ENCODE measurements at regions not wholly inside any gene's neighbourhood (a gene's known extent, or its start where the extent isn't known, plus 50 kb on each side); places are given as distances from the start of the nearest gene placed in this dataset.

GRCh38 chr1:239616673-239617072, 230.3 kb downstream of the CHRM3 start:
- Mint-ChIP-seq H3K4me3 (no peak overlapping the region), H3K4me1 (peaks cover 4% of the 10 kb centered on the region; the same call in 1 of the 3 replicates), H3K9me3 (no peaks in the 10 kb centered on the region), H3K36me3 (ENCODE audit: low read depth) (0 out of 3 replicates have a peak, but pooled peaks cover 5% of the 10 kb centered on the region), H3K27me3 (ENCODE audit: insufficient read depth, low read depth, poor library complexity) (peaks cover 2% of the 10 kb centered on the region), H3K27ac (no peak overlapping the region)
- no peaks in the 10 kb centered on the region for H3K4me1 ChIP-seq (ENCODE audit: insufficient read depth)
- no peaks in the 10 kb centered on the region for H3K27me3 ChIP-seq (ENCODE audit: insufficient read depth)
- no peak for DNase-seq (ENCODE audit: low spot score)
- no peaks in the 10 kb centered on the region for H3K36me3 ChIP-seq (ENCODE audit: insufficient read depth)
- no peaks in the 10 kb centered on the region for H4K20me1 ChIP-seq (replicated peaks; ENCODE audit: insufficient read depth)
- H3K79me2 ChIP-seq (replicated peaks; ENCODE audit: insufficient read depth), result no peaks in the 10 kb centered on the region
- no peak overlapping the region for H3K27ac ChIP-seq (ENCODE audit: low read depth)
- no peaks in the 10 kb centered on the region for H3F3A ChIP-seq (replicated peaks; ENCODE audit: low read depth)
- H2AFZ ChIP-seq, result no peak overlapping the region
- H3K4me3 ChIP-seq, result no peak overlapping the region
- H3K9me2 ChIP-seq (ENCODE audit: insufficient read depth), result 0 out of 2 replicates have a peak, but pooled peaks cover 5% of the 10 kb centered on the region
- ATAC-seq, result no peak
- TF ChIP-seq ZNF331 (CRISPR knock-in tag; IDR thresholded peaks at IDR 0.05; ENCODE audit: low read depth), result no peak
- no peak for TF ChIP-seq NANOG (IDR thresholded peaks at IDR 0.05; ENCODE audit: borderline replicate concordance)
- TF ChIP-seq, protein P1, sequence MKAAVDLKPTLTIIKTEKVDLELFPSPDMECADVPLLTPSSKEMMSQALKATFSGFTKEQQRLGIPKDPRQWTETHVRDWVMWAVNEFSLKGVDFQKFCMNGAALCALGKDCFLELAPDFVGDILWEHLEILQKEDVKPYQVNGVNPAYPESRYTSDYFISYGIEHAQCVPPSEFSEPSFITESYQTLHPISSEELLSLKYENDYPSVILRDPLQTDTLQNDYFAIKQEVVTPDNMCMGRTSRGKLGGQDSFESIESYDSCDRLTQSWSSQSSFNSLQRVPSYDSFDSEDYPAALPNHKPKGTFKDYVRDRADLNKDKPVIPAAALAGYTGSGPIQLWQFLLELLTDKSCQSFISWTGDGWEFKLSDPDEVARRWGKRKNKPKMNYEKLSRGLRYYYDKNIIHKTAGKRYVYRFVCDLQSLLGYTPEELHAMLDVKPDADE (IDR thresholded peaks at IDR 0.05), result no peak
- TF ChIP-seq, protein P2, sequence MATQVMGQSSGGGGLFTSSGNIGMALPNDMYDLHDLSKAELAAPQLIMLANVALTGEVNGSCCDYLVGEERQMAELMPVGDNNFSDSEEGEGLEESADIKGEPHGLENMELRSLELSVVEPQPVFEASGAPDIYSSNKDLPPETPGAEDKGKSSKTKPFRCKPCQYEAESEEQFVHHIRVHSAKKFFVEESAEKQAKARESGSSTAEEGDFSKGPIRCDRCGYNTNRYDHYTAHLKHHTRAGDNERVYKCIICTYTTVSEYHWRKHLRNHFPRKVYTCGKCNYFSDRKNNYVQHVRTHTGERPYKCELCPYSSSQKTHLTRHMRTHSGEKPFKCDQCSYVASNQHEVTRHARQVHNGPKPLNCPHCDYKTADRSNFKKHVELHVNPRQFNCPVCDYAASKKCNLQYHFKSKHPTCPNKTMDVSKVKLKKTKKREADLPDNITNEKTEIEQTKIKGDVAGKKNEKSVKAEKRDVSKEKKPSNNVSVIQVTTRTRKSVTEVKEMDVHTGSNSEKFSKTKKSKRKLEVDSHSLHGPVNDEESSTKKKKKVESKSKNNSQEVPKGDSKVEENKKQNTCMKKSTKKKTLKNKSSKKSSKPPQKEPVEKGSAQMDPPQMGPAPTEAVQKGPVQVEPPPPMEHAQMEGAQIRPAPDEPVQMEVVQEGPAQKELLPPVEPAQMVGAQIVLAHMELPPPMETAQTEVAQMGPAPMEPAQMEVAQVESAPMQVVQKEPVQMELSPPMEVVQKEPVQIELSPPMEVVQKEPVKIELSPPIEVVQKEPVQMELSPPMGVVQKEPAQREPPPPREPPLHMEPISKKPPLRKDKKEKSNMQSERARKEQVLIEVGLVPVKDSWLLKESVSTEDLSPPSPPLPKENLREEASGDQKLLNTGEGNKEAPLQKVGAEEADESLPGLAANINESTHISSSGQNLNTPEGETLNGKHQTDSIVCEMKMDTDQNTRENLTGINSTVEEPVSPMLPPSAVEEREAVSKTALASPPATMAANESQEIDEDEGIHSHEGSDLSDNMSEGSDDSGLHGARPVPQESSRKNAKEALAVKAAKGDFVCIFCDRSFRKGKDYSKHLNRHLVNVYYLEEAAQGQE (IDR thresholded peaks at IDR 0.05; ENCODE audit: unreplicated experiment), result no peak
- no peak for TF ChIP-seq JUNB (IDR thresholded peaks at IDR 0.05; ENCODE audit: unreplicated experiment)
- TF ChIP-seq EZH2phosphoT487 (IDR thresholded peaks at IDR 0.05; ENCODE audit: unreplicated experiment), result no peak
- no peak for TF ChIP-seq EZH2 (IDR thresholded peaks at IDR 0.05; ENCODE audit: low read depth, unreplicated experiment)
- TF ChIP-seq, protein P3, sequence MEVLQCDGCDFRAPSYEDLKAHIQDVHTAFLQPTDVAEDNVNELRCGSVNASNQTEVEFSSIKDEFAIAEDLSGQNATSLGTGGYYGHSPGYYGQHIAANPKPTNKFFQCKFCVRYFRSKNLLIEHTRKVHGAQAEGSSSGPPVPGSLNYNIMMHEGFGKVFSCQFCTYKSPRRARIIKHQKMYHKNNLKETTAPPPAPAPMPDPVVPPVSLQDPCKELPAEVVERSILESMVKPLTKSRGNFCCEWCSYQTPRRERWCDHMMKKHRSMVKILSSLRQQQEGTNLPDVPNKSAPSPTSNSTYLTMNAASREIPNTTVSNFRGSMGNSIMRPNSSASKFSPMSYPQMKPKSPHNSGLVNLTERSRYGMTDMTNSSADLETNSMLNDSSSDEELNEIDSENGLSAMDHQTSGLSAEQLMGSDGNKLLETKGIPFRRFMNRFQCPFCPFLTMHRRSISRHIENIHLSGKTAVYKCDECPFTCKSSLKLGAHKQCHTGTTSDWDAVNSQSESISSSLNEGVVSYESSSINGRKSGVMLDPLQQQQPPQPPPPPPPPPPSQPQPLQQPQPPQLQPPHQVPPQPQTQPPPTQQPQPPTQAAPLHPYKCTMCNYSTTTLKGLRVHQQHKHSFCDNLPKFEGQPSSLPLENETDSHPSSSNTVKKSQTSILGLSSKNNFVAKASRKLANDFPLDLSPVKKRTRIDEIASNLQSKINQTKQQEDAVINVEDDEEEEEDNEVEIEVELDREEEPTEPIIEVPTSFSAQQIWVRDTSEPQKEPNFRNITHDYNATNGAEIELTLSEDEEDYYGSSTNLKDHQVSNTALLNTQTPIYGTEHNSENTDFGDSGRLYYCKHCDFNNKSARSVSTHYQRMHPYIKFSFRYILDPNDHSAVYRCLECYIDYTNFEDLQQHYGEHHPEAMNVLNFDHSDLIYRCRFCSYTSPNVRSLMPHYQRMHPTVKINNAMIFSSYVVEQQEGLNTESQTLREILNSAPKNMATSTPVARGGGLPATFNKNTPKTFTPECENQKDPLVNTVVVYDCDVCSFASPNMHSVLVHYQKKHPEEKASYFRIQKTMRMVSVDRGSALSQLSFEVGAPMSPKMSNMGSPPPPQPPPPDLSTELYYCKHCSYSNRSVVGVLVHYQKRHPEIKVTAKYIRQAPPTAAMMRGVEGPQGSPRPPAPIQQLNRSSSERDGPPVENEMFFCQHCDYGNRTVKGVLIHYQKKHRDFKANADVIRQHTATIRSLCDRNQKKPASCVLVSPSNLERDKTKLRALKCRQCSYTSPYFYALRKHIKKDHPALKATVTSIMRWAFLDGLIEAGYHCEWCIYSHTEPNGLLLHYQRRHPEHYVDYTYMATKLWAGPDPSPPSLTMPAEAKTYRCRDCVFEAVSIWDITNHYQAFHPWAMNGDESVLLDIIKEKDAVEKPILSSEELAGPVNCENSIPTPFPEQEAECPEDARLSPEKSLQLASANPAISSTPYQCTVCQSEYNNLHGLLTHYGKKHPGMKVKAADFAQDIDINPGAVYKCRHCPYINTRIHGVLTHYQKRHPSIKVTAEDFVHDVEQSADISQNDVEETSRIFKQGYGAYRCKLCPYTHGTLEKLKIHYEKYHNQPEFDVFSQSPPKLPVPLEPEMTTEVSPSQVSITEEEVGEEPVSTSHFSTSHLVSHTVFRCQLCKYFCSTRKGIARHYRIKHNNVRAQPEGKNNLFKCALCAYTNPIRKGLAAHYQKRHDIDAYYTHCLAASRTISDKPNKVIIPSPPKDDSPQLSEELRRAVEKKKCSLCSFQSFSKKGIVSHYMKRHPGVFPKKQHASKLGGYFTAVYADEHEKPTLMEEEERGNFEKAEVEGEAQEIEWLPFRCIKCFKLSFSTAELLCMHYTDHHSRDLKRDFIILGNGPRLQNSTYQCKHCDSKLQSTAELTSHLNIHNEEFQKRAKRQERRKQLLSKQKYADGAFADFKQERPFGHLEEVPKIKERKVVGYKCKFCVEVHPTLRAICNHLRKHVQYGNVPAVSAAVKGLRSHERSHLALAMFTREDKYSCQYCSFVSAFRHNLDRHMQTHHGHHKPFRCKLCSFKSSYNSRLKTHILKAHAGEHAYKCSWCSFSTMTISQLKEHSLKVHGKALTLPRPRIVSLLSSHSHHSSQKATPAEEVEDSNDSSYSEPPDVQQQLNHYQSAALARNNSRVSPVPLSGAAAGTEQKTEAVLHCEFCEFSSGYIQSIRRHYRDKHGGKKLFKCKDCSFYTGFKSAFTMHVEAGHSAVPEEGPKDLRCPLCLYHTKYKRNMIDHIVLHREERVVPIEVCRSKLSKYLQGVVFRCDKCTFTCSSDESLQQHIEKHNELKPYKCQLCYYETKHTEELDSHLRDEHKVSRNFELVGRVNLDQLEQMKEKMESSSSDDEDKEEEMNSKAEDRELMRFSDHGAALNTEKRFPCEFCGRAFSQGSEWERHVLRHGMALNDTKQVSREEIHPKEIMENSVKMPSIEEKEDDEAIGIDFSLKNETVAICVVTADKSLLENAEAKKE (CRISPR knock-in tag; IDR thresholded peaks at IDR 0.05), result no peak
- TF ChIP-seq STAT1 (IDR thresholded peaks at IDR 0.05; ENCODE audit: unreplicated experiment), result no peak
- TF ChIP-seq ZNF114 (CRISPR knock-in tag; IDR thresholded peaks at IDR 0.05), result no peak
- no peak for TF ChIP-seq CREB1 (CRISPR knock-in tag; IDR thresholded peaks at IDR 0.05; ENCODE audit: low read depth)
- TF ChIP-seq, protein P4, sequence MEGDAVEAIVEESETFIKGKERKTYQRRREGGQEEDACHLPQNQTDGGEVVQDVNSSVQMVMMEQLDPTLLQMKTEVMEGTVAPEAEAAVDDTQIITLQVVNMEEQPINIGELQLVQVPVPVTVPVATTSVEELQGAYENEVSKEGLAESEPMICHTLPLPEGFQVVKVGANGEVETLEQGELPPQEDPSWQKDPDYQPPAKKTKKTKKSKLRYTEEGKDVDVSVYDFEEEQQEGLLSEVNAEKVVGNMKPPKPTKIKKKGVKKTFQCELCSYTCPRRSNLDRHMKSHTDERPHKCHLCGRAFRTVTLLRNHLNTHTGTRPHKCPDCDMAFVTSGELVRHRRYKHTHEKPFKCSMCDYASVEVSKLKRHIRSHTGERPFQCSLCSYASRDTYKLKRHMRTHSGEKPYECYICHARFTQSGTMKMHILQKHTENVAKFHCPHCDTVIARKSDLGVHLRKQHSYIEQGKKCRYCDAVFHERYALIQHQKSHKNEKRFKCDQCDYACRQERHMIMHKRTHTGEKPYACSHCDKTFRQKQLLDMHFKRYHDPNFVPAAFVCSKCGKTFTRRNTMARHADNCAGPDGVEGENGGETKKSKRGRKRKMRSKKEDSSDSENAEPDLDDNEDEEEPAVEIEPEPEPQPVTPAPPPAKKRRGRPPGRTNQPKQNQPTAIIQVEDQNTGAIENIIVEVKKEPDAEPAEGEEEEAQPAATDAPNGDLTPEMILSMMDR (conservative IDR thresholded peaks at IDR 0.05; ENCODE audit: low read depth in 2 of 2), result no peak
- H3K4me2 ChIP-seq, result no peak overlapping the region

All from GM23338 (cell line).